ENCODE measurements at regions not wholly inside any gene's neighbourhood (a gene's known extent, or its start where the extent isn't known, plus 50 kb on each side); places are given as distances from the start of the nearest gene placed in this dataset.

DNA sequence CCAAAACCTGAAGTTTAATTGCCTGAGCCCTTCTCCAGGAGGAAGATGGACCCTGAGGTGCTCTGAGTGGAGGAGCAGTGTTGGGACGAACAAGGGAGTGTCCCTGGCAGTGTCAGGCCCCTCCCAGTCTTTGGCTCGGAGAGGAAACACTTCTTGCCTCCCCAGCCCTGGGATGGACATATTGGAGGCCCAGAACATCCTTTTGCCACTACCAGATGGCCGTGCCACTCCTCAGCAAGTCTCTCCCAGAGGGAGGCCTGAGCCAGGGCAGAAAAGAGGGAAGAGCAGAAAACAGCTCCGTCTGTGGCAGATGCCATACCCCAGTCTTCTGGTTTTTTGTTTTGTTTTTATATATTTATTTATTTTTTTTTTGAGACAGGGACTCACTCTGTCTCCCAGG, 91.5 kb upstream of the CRHR1 start:
- DNase-seq, result no peak
- H3K27me3 Mint-ChIP-seq (ENCODE audit: low read depth, poor library complexity), result peaks cover 44% of the 10 kb centered on the region
- H3K36me3 Mint-ChIP-seq (ENCODE audit: low read depth), result no peaks in the 10 kb centered on the region
- H3K9me3 Mint-ChIP-seq, result no peaks in the 10 kb centered on the region
- H3K4me3 Mint-ChIP-seq, result no peak overlapping the region
- TF ChIP-seq, protein P1, sequence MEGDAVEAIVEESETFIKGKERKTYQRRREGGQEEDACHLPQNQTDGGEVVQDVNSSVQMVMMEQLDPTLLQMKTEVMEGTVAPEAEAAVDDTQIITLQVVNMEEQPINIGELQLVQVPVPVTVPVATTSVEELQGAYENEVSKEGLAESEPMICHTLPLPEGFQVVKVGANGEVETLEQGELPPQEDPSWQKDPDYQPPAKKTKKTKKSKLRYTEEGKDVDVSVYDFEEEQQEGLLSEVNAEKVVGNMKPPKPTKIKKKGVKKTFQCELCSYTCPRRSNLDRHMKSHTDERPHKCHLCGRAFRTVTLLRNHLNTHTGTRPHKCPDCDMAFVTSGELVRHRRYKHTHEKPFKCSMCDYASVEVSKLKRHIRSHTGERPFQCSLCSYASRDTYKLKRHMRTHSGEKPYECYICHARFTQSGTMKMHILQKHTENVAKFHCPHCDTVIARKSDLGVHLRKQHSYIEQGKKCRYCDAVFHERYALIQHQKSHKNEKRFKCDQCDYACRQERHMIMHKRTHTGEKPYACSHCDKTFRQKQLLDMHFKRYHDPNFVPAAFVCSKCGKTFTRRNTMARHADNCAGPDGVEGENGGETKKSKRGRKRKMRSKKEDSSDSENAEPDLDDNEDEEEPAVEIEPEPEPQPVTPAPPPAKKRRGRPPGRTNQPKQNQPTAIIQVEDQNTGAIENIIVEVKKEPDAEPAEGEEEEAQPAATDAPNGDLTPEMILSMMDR (IDR thresholded peaks at IDR 0.05), result no peak
- no peak overlapping the region for H3K27ac Mint-ChIP-seq
- peaks cover 5% of the 10 kb centered on the region for H3K4me1 Mint-ChIP-seq

DNA sequence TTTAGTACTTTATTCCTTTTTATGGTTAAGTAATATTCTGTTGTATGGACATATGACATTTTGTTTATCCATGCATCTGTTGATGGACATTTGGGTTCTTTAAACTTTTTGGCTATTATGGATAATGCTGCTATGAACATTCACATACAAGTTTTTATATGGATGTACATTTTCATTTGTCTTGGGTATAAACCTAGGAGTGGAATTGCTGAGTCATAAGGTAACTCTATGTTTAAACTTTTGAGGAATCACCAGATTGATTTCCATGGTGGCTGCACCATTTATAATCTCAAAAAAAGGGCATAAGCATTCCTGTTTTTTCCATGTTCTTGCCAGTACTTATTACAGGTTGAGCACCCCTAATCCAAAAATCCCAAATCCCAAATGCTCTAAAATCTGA, 90.3 kb upstream of the CRHR1 start:
- TF ChIP-seq, protein P1 (IDR thresholded peaks at IDR 0.05), result no peak
- peaks cover 5% of the 10 kb centered on the region for H3K4me1 Mint-ChIP-seq
- no peak for DNase-seq
- no peaks in the 10 kb centered on the region for H3K9me3 Mint-ChIP-seq
- H3K36me3 Mint-ChIP-seq (ENCODE audit: low read depth), result no peaks in the 10 kb centered on the region
- no peak overlapping the region for H3K4me3 Mint-ChIP-seq
- H3K27ac Mint-ChIP-seq, result no peak overlapping the region
- H3K27me3 Mint-ChIP-seq (ENCODE audit: low read depth, poor library complexity), result peaks cover 54% of the 10 kb centered on the region

DNA sequence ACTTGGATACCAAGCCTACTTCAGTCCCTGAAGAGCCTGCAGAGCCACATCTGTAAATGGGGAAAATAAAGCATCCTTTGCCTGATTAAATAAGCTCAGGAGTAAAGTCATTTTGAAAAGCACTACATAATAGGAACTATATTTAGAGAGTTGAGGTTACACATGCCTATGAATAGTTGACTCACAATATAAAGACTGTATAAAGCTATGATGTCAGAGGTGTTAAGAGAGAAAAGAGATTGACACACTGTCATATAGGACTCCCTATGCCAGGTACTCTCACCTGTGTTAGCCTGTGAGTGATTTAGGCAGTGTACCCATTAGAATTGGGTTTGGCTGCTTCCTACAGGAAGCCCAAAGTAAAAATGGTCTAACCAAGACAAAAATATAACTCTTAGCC, 87.7 kb upstream of the CRHR1 start:
- TF ChIP-seq, protein P1 (IDR thresholded peaks at IDR 0.05), result no peak
- H3K4me1 Mint-ChIP-seq, result no peaks in the 10 kb centered on the region
- no peak for DNase-seq
- peaks cover 40% of the 10 kb centered on the region for H3K27me3 Mint-ChIP-seq (ENCODE audit: low read depth, poor library complexity)
- H3K27ac Mint-ChIP-seq, result no peak overlapping the region
- no peaks in the 10 kb centered on the region for H3K9me3 Mint-ChIP-seq
- H3K4me3 Mint-ChIP-seq, result no peak overlapping the region
- H3K36me3 Mint-ChIP-seq (ENCODE audit: low read depth), result no peaks in the 10 kb centered on the region

DNA sequence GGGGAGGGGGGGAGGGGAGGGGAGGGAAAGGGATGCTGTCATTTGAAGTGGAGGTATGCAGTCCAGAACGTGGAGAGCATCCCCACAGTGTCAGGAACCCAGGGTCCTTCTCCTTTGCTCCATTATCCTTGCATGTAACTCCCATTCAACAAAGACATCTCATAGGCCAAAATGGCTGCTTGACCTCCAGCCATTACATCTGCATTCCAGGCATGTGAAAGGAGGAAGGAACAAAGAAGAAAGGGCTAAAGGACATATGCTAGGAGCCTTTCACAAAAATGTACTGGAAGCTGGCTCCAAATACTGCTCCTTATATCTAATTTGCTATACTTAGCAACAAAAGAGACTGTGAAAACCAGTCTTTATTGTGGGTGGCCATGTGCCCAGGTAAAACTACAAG, 87.0 kb upstream of the CRHR1 start:
- H3K4me3 Mint-ChIP-seq, result no peak overlapping the region
- peaks cover 40% of the 10 kb centered on the region for H3K27me3 Mint-ChIP-seq (ENCODE audit: low read depth, poor library complexity)
- H3K36me3 Mint-ChIP-seq (ENCODE audit: low read depth), result no peaks in the 10 kb centered on the region
- no peaks in the 10 kb centered on the region for H3K4me1 Mint-ChIP-seq
- TF ChIP-seq, protein P1 (IDR thresholded peaks at IDR 0.05), result no peak
- no peaks in the 10 kb centered on the region for H3K9me3 Mint-ChIP-seq
- no peak overlapping the region for H3K27ac Mint-ChIP-seq
- DNase-seq, result no peak

DNA sequence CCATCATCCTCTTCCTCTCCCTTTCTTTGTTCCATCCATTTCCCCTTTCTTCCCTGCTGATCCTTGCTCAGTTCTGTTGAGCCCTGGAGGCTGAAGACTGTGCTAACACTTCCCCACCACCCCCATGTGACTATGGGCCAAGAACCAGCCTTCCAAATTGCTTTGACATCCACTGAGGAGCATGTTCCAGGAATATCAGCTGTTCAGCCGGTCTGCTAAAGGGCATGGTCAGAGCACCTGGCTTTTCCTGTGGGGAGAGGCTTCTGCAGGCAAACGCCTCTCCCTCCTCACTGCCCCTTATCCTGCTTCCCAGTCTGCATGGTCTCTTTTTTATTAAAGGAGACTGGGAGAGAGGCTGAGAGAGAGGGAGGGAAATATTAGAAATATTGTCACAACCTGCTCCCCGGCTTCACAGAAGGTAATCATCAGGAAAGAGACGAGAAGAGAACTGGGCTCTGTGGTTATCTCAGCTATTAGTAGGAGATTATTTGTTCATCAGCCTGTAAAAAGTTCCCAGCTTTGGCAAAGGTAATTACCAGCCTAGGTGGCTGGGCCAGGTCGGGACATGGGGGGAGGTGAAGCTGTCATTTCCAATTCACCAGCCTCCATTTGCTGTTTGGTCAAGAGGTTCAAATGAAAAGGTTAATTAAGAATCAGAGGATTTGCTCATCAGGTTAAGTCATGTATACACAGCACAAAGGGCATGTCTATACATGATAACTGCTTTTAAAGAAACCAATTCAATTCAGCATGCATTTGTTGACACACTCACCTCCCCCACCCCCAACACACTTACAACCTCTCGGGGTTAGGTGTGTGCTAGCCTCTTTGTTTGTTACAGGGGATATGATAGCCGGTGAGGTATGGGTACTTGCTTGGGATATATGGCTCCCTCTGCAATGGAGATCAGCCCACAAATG, 83.7 kb upstream of the CRHR1 start:
- no peak for DNase-seq
- H3K27ac Mint-ChIP-seq, result no peak overlapping the region
- H3K4me3 Mint-ChIP-seq, result no peak overlapping the region
- no peaks in the 10 kb centered on the region for H3K36me3 Mint-ChIP-seq (ENCODE audit: low read depth)
- H3K27me3 Mint-ChIP-seq (ENCODE audit: low read depth, poor library complexity), result peaks cover 58% of the 10 kb centered on the region
- no peaks in the 10 kb centered on the region for H3K4me1 Mint-ChIP-seq
- TF ChIP-seq, protein P1 (IDR thresholded peaks at IDR 0.05), result no peak
- H3K9me3 Mint-ChIP-seq, result no peaks in the 10 kb centered on the region
